ENCODE measurements at regions not wholly inside any gene's neighbourhood (a gene's known extent, or its start where the extent isn't known, plus 50 kb on each side); places are given as distances from the start of the nearest gene placed in this dataset.
"Not testable (repeated sequence)": the region's sequence is repeated elsewhere in the genome, so short reads cannot be mapped to it uniquely, and the experiment has no call there.

DNA sequence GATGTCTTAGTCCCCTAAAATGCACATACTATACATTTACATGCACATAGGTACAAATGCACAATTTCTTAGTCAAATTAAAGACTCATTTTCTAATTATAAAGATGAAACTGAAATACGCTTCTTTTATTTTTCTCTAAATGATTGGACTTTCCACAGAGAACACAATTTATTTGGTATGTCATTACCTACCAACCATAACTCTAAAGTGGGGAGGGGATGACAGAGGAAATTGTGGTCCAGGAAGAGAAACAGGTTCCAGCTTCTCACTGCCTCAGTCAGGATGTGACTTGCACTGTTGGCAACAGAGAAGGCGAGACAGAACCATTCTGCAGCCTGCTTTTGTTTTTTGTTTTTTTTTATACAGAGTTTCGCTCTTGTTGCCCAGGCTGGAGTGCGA is 1189.2 kb downstream of the PLA2G4A start:
- DNase-seq (ENCODE audit: low read depth, low spot score), result no peak
- WGBS (ENCODE audit: insufficient coverage, insufficient read length), result no CpG with 5 or more reads among the region's 4 CpGs
- no peak overlapping the region for H3K4me3 ChIP-seq (ENCODE audit: low read length)

DNA sequence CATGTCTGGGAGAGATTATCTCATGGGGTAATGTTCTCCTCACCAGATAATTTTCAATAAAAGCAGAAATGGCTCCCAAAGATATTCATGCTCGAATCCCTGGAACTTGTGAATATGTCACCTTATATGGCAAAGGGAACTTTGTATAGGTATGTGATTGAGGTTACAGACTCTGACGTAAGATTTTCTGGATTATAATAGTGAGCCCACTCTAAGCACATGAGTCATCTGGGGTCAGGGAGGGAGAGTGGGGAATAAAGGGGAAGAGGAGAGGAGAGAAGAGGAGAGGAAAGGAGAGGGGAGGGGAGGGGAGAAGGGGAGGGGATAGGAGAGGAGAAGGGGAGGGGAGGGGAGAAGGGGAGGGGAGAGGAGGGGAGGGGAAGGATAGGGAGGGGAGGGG is 1193.9 kb downstream of the PLA2G4A start:
- Histone ChIP-seq H3K4me3 (ENCODE audit: low read length) (no peak overlapping the region), H3K27ac (ENCODE audit: low read length) (no peak overlapping the region), H3K9me3 (ENCODE audit: control insufficient read depth, insufficient read depth, low read length) (no peaks in the 10 kb centered on the region), H3K27me3 (ENCODE audit: control insufficient read depth, insufficient read depth, low read length) (no peaks in the 10 kb centered on the region), H3K4me1 (ENCODE audit: control insufficient read depth, insufficient read depth, low read length) (no peaks in the 10 kb centered on the region), H3K36me3 (ENCODE audit: control insufficient read depth, insufficient read depth, low read length) (no peaks in the 10 kb centered on the region)
- no peak for DNase-seq (ENCODE audit: low read depth, low spot score)
- no CpG with 5 or more reads among the region's 2 CpGs for WGBS (ENCODE audit: insufficient coverage, insufficient read length)

More for the DNA sequence above, 1189.2 kb downstream of the PLA2G4A start:
- Histone ChIP-seq H3K36me3 (ENCODE audit: control insufficient read depth, insufficient read depth, low read length) (no peaks in the 10 kb centered on the region), H3K27me3 (ENCODE audit: control insufficient read depth, insufficient read depth, low read length) (no peaks in the 10 kb centered on the region), H3K9me3 (ENCODE audit: control insufficient read depth, insufficient read depth, low read length) (no peaks in the 10 kb centered on the region), H3K4me1 (ENCODE audit: control insufficient read depth, insufficient read depth, low read length) (no peaks in the 10 kb centered on the region), H3K27ac (ENCODE audit: low read length) (no peak overlapping the region)

DNA sequence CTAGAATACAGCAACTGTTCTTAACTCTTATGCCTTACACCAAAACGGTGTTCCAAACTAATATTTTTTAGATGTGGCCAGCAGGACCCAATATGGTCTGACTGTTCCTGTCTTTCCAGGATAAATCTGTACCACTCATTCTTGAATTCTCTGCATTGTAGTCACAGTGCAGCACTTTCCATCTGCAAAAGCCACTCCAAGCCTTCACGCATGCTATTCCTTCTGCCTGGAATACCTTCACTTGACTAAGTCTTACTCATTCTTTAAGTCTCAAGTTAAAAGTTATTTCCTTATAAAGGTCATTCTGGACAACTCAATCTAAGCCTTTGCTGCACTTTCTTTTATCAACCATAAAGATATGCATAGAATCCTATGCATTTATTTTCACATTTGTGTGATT is 1194.5 kb downstream of the PLA2G4A start:
- Histone ChIP-seq H3K9me3 (ENCODE audit: control insufficient read depth, insufficient read depth, low read length) (no peaks in the 10 kb centered on the region), H3K36me3 (ENCODE audit: control insufficient read depth, insufficient read depth, low read length) (no peaks in the 10 kb centered on the region), H3K27me3 (ENCODE audit: control insufficient read depth, insufficient read depth, low read length) (no peaks in the 10 kb centered on the region), H3K4me3 (ENCODE audit: low read length) (no peak overlapping the region), H3K4me1 (ENCODE audit: control insufficient read depth, insufficient read depth, low read length) (no peaks in the 10 kb centered on the region), H3K27ac (ENCODE audit: low read length) (no peak overlapping the region)
- DNase-seq (ENCODE audit: low read depth, low spot score), result no peak
- no CpG with 5 or more reads among the region's 2 CpGs for WGBS (ENCODE audit: insufficient coverage, insufficient read length)

DNA sequence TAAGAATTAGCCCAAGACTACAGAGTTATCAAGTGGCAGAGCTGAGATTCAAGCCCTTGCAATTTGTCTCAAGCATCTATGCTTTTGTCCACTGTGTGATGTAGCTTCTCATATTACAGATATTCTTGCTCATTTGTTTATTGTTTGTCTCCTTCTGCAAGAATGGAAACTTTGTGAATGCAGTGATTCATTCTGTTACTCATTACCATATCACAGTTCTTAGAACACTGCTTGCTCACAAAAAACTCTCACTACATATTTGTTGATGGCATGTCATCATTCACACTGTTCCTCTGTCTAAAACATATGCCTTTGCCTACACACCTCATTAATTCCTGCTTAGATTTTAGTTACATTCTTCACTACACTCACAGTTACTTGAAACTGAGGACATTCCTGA is 1198.9 kb downstream of the PLA2G4A start:
- H3K4me3 ChIP-seq (ENCODE audit: low read length), result no peak overlapping the region
- no peaks in the 10 kb centered on the region for H3K9me3 ChIP-seq (ENCODE audit: control insufficient read depth, insufficient read depth, low read length)
- H3K27ac ChIP-seq (ENCODE audit: low read length), result no peak overlapping the region
- DNase-seq (ENCODE audit: low read depth, low spot score), result no peak
- no peaks in the 10 kb centered on the region for H3K4me1 ChIP-seq (ENCODE audit: control insufficient read depth, insufficient read depth, low read length)
- H3K36me3 ChIP-seq (ENCODE audit: control insufficient read depth, insufficient read depth, low read length), result no peaks in the 10 kb centered on the region
- no peaks in the 10 kb centered on the region for H3K27me3 ChIP-seq (ENCODE audit: control insufficient read depth, insufficient read depth, low read length)

DNA sequence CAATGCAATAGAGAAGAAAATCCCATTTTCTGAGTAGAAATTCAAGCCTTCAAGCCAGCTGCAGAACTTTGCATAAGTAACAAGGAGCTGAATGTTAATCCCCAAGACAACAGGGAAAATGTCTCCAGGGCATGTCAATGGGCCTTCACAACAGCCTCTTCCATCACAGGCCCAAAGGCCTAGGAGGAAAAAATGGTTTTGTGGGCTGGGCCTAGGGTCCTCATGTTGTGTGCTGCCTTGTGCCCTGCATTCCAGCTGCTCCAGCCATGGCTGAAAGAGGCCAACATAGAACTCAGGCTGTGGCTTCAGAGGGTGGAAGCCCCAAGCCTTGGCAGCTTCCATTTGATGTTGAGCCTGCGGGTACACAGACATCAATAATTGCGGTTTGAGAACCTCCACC is 1208.8 kb downstream of the PLA2G4A start:
- DNase-seq (ENCODE audit: low read depth, low spot score); H3K36me3 ChIP-seq (ENCODE audit: control insufficient read depth, insufficient read depth, low read length); H3K4me1 ChIP-seq (ENCODE audit: control insufficient read depth, insufficient read depth, low read length); H3K27me3 ChIP-seq (ENCODE audit: control insufficient read depth, insufficient read depth, low read length); H3K4me3 ChIP-seq (ENCODE audit: low read length); H3K9me3 ChIP-seq (ENCODE audit: control insufficient read depth, insufficient read depth, low read length); H3K27ac ChIP-seq (ENCODE audit: low read length): not testable (repeated sequence)
- no CpG with 5 or more reads among the region's 2 CpGs for WGBS (ENCODE audit: insufficient coverage, insufficient read length)

DNA sequence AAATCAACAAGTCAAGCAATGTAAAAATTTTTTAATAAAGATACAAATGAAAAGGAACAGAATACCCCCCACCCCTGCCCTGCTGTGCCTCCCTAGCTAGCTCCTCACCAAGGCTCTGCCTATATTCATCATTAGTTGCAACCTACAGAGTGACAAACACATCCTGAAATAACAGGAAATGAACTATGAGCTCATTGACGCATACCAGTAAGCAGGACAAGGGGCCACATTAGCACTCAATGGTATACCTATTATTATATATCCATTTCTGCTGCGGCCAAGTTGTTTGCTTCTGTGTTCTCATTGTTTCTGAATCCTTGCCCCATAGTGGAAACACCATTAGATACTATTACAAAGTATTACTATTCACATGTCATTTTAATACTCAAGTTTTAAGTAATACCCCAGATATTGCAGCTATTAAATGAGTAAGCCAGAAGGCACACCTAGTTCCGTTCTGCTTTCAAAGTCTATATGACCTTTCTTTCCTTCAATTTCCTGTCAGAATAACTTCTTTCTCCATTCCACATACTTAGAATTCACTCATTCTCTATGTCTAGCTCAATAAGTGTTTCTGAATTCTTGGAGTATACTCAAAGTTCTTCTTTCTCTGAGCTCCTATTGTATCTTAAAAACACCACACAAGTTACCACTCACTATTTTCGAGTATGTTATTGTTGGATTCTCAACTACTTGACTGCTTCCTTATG is 1214.9 kb downstream of the PLA2G4A start:
- WGBS (ENCODE audit: insufficient coverage, insufficient read length), result no CpG with 5 or more reads among the region's 4 CpGs
- 0 out of 2 replicates have a peak, but pooled peaks cover 2% of the 10 kb centered on the region for H3K4me1 ChIP-seq (ENCODE audit: control insufficient read depth, insufficient read depth, low read length)
- no peak for DNase-seq (ENCODE audit: low read depth, low spot score)

DNA sequence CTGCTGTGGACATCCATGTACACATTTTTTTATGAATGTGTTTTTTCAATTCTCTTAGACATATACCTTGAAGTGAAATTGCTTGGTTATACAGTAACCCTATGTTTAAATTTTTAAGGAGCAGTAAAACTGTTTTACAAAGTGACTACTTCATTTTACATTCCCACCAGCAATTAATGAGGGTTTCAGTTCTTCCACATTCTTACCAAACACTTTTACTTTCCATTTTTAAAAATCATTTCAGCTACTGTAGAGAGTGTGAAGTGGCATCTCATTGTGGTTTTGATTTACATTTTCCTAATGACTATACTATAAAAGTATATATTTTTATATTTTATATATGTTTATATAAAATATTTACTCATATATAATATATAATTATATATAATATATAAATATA is 1221.5 kb downstream of the PLA2G4A start:
- no peak for DNase-seq (ENCODE audit: low read depth, low spot score)
- H3K4me1 ChIP-seq (ENCODE audit: control insufficient read depth, insufficient read depth, low read length), result no peaks in the 10 kb centered on the region

More for the DNA sequence above, 1214.9 kb downstream of the PLA2G4A start:
- no peaks in the 10 kb centered on the region for H3K27me3 ChIP-seq (ENCODE audit: control insufficient read depth, insufficient read depth, low read length)
- no peaks in the 10 kb centered on the region for H3K9me3 ChIP-seq (ENCODE audit: control insufficient read depth, insufficient read depth, low read length)
- no peak overlapping the region for H3K27ac ChIP-seq (ENCODE audit: low read length)
- no peak overlapping the region for H3K4me3 ChIP-seq (ENCODE audit: low read length)
- H3K36me3 ChIP-seq (ENCODE audit: control insufficient read depth, insufficient read depth, low read length), result no peaks in the 10 kb centered on the region

DNA sequence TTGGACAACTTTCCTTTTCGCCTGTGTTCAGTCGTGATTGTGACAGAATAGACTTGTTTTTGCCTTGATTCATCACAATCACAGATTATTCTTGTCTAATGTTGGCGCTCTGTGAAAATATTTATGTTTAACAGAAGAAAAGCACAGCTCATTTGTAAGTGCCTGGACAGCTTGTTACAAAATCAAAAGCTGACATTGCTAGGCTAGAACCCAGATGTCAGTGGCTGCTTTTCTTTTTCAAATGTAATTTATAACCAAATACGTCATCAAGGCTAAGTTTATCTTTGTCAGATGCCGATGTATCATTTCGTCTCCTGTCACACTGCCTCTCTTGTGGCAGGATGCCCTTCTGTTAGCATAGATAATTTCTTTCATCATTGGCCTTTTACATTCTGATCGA is 1227.3 kb downstream of the PLA2G4A start:
- DNase-seq (ENCODE audit: low read depth, low spot score), result no peak
- no peak overlapping the region for H3K4me3 ChIP-seq (ENCODE audit: low read length)
- H3K36me3 ChIP-seq (ENCODE audit: control insufficient read depth, insufficient read depth, low read length), result no peaks in the 10 kb centered on the region
- no peaks in the 10 kb centered on the region for H3K4me1 ChIP-seq (ENCODE audit: control insufficient read depth, insufficient read depth, low read length)
- H3K27me3 ChIP-seq (ENCODE audit: control insufficient read depth, insufficient read depth, low read length), result no peaks in the 10 kb centered on the region
- WGBS (ENCODE audit: insufficient coverage, insufficient read length), result no CpG with 5 or more reads among the region's 7 CpGs
- no peaks in the 10 kb centered on the region for H3K9me3 ChIP-seq (ENCODE audit: control insufficient read depth, insufficient read depth, low read length)
- H3K27ac ChIP-seq (ENCODE audit: low read length), result no peak overlapping the region

More for the DNA sequence above, 1221.5 kb downstream of the PLA2G4A start:
- Histone ChIP-seq H3K27me3 (ENCODE audit: control insufficient read depth, insufficient read depth, low read length) (no peaks in the 10 kb centered on the region), H3K4me3 (ENCODE audit: low read length) (no peak overlapping the region), H3K9me3 (ENCODE audit: control insufficient read depth, insufficient read depth, low read length) (no peaks in the 10 kb centered on the region), H3K36me3 (ENCODE audit: control insufficient read depth, insufficient read depth, low read length) (no peaks in the 10 kb centered on the region), H3K27ac (ENCODE audit: low read length) (no peak overlapping the region)

DNA sequence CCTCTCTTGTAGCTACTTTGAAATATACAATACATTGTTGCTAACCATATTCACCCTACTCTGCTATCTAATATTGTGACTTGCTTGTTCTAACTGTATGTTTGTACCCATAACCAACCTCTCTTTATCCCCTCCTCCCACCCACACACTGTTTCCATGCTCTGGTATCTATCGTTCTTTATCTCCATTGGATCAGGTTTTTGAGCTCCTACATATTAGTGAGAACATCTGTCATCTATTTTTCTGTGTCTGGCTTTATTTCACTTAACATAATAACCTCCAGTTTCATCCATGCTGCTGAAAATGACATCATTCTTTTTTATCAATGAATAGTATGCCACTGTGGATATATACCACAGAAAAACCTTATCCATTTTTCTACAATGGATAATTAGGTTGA is 1230.1 kb downstream of the PLA2G4A start:
- no peak overlapping the region for H3K4me3 ChIP-seq (ENCODE audit: low read length)
- H3K27me3 ChIP-seq (ENCODE audit: control insufficient read depth, insufficient read depth, low read length), result no peaks in the 10 kb centered on the region
- WGBS (ENCODE audit: insufficient coverage, insufficient read length), result no CpG with 5 or more reads among the region's 1 CpG
- no peaks in the 10 kb centered on the region for H3K36me3 ChIP-seq (ENCODE audit: control insufficient read depth, insufficient read depth, low read length)
- no peak overlapping the region for H3K27ac ChIP-seq (ENCODE audit: low read length)
- no peak for DNase-seq (ENCODE audit: low read depth, low spot score)
- H3K9me3 ChIP-seq (ENCODE audit: control insufficient read depth, insufficient read depth, low read length), result no peaks in the 10 kb centered on the region
- no peaks in the 10 kb centered on the region for H3K4me1 ChIP-seq (ENCODE audit: control insufficient read depth, insufficient read depth, low read length)

DNA sequence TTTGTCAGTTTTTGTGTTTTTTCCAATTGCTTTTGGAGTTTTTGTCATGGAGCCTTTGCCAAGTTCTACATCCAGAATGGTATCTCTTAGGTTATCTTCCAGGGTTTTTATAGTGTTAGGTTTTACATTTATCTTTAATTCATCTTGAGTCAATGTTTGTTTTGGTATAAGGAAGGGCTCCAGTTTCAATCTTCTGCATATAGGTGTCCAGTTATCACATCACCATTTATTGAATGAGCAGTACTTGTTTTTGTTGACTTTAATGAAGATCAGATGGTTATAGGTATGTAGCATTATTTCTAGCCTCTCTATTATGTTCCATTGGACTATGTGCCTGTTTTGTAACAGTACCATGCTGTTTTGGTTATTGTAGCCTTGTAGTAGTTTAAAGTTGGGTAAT is 1233.1 kb downstream of the PLA2G4A start:
- Histone ChIP-seq H3K27ac (ENCODE audit: low read length) (no peak overlapping the region), H3K27me3 (ENCODE audit: control insufficient read depth, insufficient read depth, low read length) (no peaks in the 10 kb centered on the region), H3K9me3 (ENCODE audit: control insufficient read depth, insufficient read depth, low read length) (no peaks in the 10 kb centered on the region), H3K4me3 (ENCODE audit: low read length) (no peak overlapping the region), H3K36me3 (ENCODE audit: control insufficient read depth, insufficient read depth, low read length) (no peaks in the 10 kb centered on the region), H3K4me1 (ENCODE audit: control insufficient read depth, insufficient read depth, low read length) (no peaks in the 10 kb centered on the region)
- DNase-seq (ENCODE audit: low read depth, low spot score), result no peak

DNA sequence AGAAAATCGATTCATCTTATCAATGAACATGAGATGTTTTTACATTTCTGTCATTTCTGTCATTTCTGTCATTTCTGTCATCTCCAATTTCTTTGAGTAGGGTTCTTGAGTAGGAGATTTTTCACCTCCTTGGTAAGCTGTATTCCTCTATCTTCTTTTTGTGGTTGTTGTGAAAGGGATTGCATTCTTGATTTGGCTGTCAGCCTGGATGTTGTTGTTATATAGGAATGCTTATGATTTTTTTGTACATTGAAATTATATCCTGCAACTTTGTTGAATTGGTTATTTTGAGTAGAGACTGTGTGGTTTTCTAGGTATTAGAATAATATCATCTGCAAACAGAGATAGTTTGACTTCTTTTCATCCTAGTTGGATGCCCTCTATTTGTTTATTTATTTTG is 1233.7 kb downstream of the PLA2G4A start:
- WGBS (ENCODE audit: insufficient coverage, insufficient read length), result no CpG with 5 or more reads among the region's 1 CpG
- no peak for DNase-seq (ENCODE audit: low read depth, low spot score)
- Histone ChIP-seq H3K4me3 (ENCODE audit: low read length) (no peak overlapping the region), H3K4me1 (ENCODE audit: control insufficient read depth, insufficient read depth, low read length) (no peaks in the 10 kb centered on the region), H3K36me3 (ENCODE audit: control insufficient read depth, insufficient read depth, low read length) (no peaks in the 10 kb centered on the region), H3K27ac (ENCODE audit: low read length) (no peak overlapping the region), H3K27me3 (ENCODE audit: control insufficient read depth, insufficient read depth, low read length) (no peaks in the 10 kb centered on the region), H3K9me3 (ENCODE audit: control insufficient read depth, insufficient read depth, low read length) (no peaks in the 10 kb centered on the region)

All from iPS DF 6.9 (cell line).